Common myeloid progenitor, CD34-positive (primary cell): ENCODE measurements at regions not wholly inside any gene's neighbourhood (a gene's known extent, or its start where the extent isn't known, plus 50 kb on each side); places are given as distances from the start of the nearest gene placed in this dataset.

Source experiments
- CTCF ChIA-PET: fragments of 350-600 bp; sonication (Branson Sonifier 250); formaldehyde crosslinking; loops from one replicate; lab custom pipeline; 2021; ENCODE audit warnings: antibody characterized with exemption; lab: Charles Lee
- POLR2A ChIA-PET: fragments of 350-600 bp; sonication (Branson Sonifier 250); formaldehyde crosslinking; loops from one replicate; lab custom pipeline; 2021; ENCODE audit warnings: antibody characterized with exemption; lab: Charles Lee
- DNase-seq, 3 donors: peaks; one replicate each; pipeline versions ENCODE4 v3.0.0 to v3.0.0-alpha.2; 2013
- H3K27ac ChIP-seq, 2 experiments: 1 replicate in 1 of 2; 2 replicates in 1 of 2; pipeline ENCODE4 v1.7.0; 2013; ENCODE audit warnings: inconsistent platforms in 2 of 2, low read length in 2 of 2, mild to moderate bottlenecking in 2 of 2, low read depth in 1 of 2, moderate library complexity in 1 of 2; ENCODE audit not compliant: severe bottlenecking in 2 of 2, insufficient read depth in 1 of 2, poor library complexity in 1 of 2
- H3K27me3 ChIP-seq, 5 experiments: replicated peaks in 2 of 5; 1 replicate in 3 of 5; 2 replicates in 2 of 5; pipeline versions ENCODE4 v1.6.1 to v1.7.0; 2013; ENCODE audit warnings: low read length in 4 of 5, mild to moderate bottlenecking in 2 of 5, moderate library complexity in 2 of 5, inconsistent platforms in 1 of 5; ENCODE audit not compliant: insufficient read depth in 5 of 5, control insufficient read depth in 4 of 5
- H3K36me3 ChIP-seq, 4 experiments: 1 replicate in 2 of 4; 2 replicates in 2 of 4; pipeline versions ENCODE4 v1.6.1 to v1.7.0; 2013; ENCODE audit warnings: low read length in 3 of 4, control low read depth in 1 of 4, mild to moderate bottlenecking in 1 of 4; ENCODE audit not compliant: control insufficient read depth in 4 of 4, insufficient read depth in 4 of 4
- H3K4me1 ChIP-seq, 4 experiments: 1 replicate in 3 of 4; 2 replicates in 1 of 4; pipeline versions ENCODE4 v1.6.1 to v1.7.1; 2013; ENCODE audit warnings: low read length in 3 of 4, mild to moderate bottlenecking in 3 of 4, control low read depth in 1 of 4, inconsistent platforms in 1 of 4, moderate library complexity in 1 of 4; ENCODE audit not compliant: control insufficient read depth in 4 of 4, insufficient read depth in 4 of 4; ENCODE audit errors: control extremely low read depth in 1 of 4
- H3K4me3 ChIP-seq, 7 experiments: 1 replicate in 4 of 7; 2 replicates in 3 of 7; pipeline versions ENCODE4 v1.5.1 to v1.7.0; 2013; ENCODE audit warnings: mild to moderate bottlenecking in 7 of 7, low read length in 6 of 7, moderate library complexity in 6 of 7, inconsistent platforms in 2 of 7, low read depth in 2 of 7, control low read depth in 1 of 7; ENCODE audit not compliant: insufficient read depth in 4 of 7, control insufficient read depth in 1 of 7; ENCODE audit errors: extremely low read depth in 1 of 7
- H3K9me3 ChIP-seq, 5 experiments: 1 replicate in 4 of 5; 2 replicates in 1 of 5; pipeline versions ENCODE4 v1.6.1 to v1.7.1; 2013; ENCODE audit warnings: low read length in 4 of 5, mild to moderate bottlenecking in 2 of 5, inconsistent platforms in 1 of 5, low read depth in 1 of 5, moderate library complexity in 1 of 5; ENCODE audit not compliant: control insufficient read depth in 4 of 5, insufficient read depth in 2 of 5; ENCODE audit errors: control extremely low read depth in 1 of 5
- WGBS: methylation state at CpG from one replicate; pipeline ENCODE4 v1.1.5; 2013; ENCODE audit not compliant: insufficient coverage; 5-methylcytosine and 5-hydroxymethylcytosine counted together

DNA sequence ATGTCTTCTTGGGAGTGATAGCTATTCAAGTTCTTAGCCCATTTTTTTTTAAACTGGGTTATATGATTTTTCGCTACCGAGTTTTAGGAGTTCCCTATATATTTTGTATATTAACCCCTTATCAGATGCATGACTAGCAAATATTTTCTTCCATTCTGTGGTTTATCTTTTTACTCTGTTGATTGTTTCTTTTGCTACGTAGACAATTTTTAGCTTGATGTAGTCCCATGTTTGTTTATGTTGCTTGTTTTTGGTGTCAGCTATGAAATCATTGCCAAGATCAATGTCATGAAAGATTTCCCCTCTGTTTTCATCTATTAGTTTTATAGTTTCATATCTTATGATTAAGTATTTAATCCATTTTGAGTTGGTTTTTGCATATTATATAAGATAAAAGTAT is 480.5 kb downstream of the CDH11 start:
- no peak for DNase-seq
- H3K4me3 ChIP-seq: no peak overlapping the region
- WGBS: no CpG with 5 or more reads among the region's 3 CpGs
- no peaks in the 10 kb centered on the region for H3K4me1 ChIP-seq
- H3K27me3 ChIP-seq: no peaks in the 10 kb centered on the region
- H3K27ac ChIP-seq: no peak overlapping the region
- no peaks in the 10 kb centered on the region for H3K36me3 ChIP-seq
- H3K9me3 ChIP-seq: no peaks in the 10 kb centered on the region
- ChIA-PET POLR2A (no interaction called here), CTCF (no interaction called here)

DNA sequence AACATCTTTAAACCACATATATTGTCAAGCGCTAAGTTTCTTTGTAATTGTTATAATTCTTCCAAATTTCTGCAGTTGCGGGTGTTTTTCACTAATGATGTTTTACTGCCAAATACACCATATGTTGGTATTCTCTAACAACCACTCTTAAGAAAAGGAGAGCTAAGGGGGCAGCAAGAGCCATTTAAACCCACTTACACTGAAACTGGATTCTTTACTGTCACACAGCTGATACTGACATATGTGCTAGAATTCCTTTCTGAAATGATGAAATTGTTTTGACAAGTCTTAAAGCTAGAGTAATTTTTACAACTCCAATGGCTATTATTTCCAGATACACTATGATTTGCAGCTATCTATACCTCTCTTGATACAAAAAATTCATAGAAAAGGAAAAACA is 483.1 kb downstream of the CDH11 start:
- no peaks in the 10 kb centered on the region for H3K27me3 ChIP-seq
- H3K36me3 ChIP-seq: no peaks in the 10 kb centered on the region
- no peak overlapping the region for H3K27ac ChIP-seq
- CTCF ChIA-PET: no interaction called here
- no peaks in the 10 kb centered on the region for H3K4me1 ChIP-seq
- no peaks in the 10 kb centered on the region for H3K9me3 ChIP-seq
- POLR2A ChIA-PET: no interaction called here
- H3K4me3 ChIP-seq: no peak overlapping the region
- no peak for DNase-seq
- WGBS: no CpG with 5 or more reads among the region's 2 CpGs

DNA sequence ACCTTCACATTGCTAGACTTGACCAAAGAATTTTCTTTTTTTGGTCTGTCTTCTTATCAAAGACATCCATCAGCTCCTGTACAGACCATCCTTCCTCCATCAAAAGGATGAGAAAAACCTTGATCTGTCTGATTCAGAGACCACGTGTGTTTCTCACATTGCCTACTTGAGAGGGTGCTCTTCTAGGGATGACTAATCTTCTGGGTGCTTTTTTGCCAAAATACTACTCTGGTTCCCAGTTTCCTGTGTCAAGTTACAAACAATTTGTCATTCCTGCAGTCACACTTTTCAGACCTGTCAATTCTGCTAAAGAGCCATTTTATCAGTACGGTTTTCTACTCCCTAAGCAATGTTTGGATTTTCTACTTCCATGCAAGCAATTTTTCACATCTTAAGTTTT is 492.2 kb downstream of the CDH11 start:
- no peak overlapping the region for H3K27ac ChIP-seq
- ChIA-PET POLR2A (no interaction called here), CTCF (no interaction called here)
- no peak for DNase-seq
- H3K27me3 ChIP-seq: no peaks in the 10 kb centered on the region
- H3K36me3 ChIP-seq: no peaks in the 10 kb centered on the region
- no peak overlapping the region for H3K4me3 ChIP-seq
- no peaks in the 10 kb centered on the region for H3K4me1 ChIP-seq
- H3K9me3 ChIP-seq: peaks cover 0 to 2% (median 0%) of the 10 kb centered on the region in 5 experiments
- WGBS: 60% methylated on average over 2 of the region's 2 CpGs

DNA sequence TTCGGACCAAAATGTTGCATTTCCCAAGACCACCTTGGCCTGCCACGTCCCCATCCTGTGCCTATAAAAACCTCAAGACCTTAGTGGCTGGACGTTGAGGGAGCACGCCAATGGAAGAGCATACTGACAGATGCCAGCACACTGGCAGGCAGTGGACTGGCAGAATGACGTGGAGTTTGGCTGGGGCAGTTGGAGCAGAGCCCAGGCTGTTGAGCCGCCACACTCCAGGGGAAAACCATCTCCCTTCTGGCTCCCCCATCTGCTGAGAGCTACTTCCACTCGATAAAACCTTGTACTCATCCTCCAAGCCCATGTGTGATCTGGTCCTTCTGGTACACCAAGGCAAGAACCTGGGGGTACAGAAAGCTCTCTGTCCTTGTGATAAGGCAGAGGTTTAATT is 494.1 kb downstream of the CDH11 start:
- H3K4me1 ChIP-seq: no peaks in the 10 kb centered on the region
- no peaks in the 10 kb centered on the region for H3K36me3 ChIP-seq
- no peaks in the 10 kb centered on the region for H3K27me3 ChIP-seq
- H3K9me3 ChIP-seq: peaks cover 0 to 2% (median 0%) of the 10 kb centered on the region in 5 experiments
- no peak overlapping the region for H3K27ac ChIP-seq
- ChIA-PET POLR2A (no interaction called here), CTCF (no interaction called here)
- no peak overlapping the region for H3K4me3 ChIP-seq
- WGBS: 90% methylated on average over 6 of the region's 7 CpGs
- DNase-seq: no peak

DNA sequence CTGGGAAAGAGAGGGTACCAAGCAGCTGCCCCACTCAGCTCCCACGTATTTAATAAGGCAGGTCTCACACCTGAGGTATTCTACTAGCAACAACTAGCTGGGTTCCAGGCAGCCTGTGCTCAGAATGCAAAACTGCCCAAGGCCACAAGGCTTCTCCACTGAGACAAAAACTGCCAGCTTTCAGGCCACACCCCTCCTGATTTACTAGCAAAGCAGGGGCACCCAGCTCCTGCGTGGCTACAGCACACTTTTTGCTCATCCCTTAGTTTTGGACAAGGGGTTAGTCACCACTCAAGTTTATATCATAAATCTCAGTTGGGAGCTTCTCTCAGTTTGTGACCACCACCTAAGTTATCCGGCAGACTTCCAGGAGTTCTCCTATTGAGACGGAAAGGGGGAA is 494.6 kb downstream of the CDH11 start:
- peaks cover 0 to 2% (median 0%) of the 10 kb centered on the region in 5 experiments for H3K9me3 ChIP-seq
- H3K27ac ChIP-seq: no peak overlapping the region
- no peak overlapping the region for H3K4me3 ChIP-seq
- no peak for DNase-seq
- H3K4me1 ChIP-seq: no peaks in the 10 kb centered on the region
- ChIA-PET POLR2A (no interaction called here), CTCF (no interaction called here)
- WGBS: 82% methylated on average over 4 of the region's 4 CpGs
- no peaks in the 10 kb centered on the region for H3K36me3 ChIP-seq
- no peaks in the 10 kb centered on the region for H3K27me3 ChIP-seq

DNA sequence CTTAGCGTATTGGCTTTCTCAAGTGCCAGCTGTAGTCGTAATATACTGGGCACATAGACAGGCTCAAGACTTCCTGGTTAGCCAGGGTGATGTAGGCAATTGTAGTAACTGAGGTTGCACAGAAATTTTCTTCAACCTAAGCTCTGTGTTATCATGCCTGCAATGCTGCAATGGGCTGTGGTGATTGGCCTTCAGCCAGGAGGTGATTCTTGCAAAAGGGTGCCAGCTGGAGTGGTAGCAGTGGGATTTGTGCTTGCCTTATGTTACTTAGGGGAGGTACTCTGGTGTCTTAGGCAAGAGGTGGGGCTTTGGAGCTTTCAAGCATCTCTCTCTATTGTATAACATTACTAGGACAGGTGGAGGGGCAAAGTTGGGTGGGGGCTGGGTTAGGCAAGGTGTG is 495.1 kb downstream of the CDH11 start:
- CTCF ChIA-PET: no interaction called here

DNA sequence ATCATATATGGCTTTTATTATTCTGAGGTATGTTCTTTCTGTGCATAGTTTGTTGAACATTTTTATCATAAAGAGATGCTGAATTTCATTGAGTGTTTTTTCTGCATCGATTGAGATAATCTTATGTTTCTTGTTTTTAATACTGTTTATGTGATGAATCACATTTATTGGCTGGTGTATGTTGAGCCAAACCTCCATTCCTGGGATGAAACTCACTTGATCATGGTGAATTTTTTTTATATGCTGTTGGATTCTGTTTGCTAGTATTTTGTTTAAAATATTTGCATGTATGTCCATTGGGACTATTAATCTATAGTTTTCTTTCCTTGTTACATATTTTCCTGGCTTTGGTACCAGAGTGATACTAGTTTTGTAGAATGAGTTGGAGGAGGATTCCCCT is 500.2 kb downstream of the CDH11 start:
- Histone ChIP-seq H3K4me3 (no peak overlapping the region), H3K4me1 (no peaks in the 10 kb centered on the region), H3K9me3 (no peaks in the 10 kb centered on the region), H3K36me3 (no peaks in the 10 kb centered on the region), H3K27ac (no peak overlapping the region), H3K27me3 (no peaks in the 10 kb centered on the region)
- CTCF ChIA-PET: no interaction called here
- no peak for DNase-seq
- WGBS: 100% methylated on average over 1 of the region's 1 CpG
- POLR2A ChIA-PET: no interaction called here

More for the DNA sequence above, 495.1 kb downstream of the CDH11 start:
- no peak for DNase-seq
- Histone ChIP-seq H3K27me3 (no peaks in the 10 kb centered on the region), H3K4me1 (no peaks in the 10 kb centered on the region), H3K4me3 (no peak overlapping the region), H3K36me3 (no peaks in the 10 kb centered on the region), H3K27ac (no peak overlapping the region), H3K9me3 (peaks cover 0 to 2% (median 0%) of the 10 kb centered on the region in 5 experiments)
- POLR2A ChIA-PET: no interaction called here
- WGBS: 95% methylated on average over 2 of the region's 2 CpGs
